GM19351 (cell line): ENCODE measurements at regions not wholly inside any gene's neighbourhood (a gene's known extent, or its start where the extent isn't known, plus 50 kb on each side); places are given as distances from the start of the nearest gene placed in this dataset.

ENCODE experiments used
- ATAC-seq: cut with Tn5 transposase; IDR thresholded peaks from one replicate; pipeline ENCODE4 v1.9.1; 2021; ENCODE audit warnings: mild to moderate bottlenecking, moderate library complexity; ENCODE audit not compliant: unreplicated experiment

DNA sequence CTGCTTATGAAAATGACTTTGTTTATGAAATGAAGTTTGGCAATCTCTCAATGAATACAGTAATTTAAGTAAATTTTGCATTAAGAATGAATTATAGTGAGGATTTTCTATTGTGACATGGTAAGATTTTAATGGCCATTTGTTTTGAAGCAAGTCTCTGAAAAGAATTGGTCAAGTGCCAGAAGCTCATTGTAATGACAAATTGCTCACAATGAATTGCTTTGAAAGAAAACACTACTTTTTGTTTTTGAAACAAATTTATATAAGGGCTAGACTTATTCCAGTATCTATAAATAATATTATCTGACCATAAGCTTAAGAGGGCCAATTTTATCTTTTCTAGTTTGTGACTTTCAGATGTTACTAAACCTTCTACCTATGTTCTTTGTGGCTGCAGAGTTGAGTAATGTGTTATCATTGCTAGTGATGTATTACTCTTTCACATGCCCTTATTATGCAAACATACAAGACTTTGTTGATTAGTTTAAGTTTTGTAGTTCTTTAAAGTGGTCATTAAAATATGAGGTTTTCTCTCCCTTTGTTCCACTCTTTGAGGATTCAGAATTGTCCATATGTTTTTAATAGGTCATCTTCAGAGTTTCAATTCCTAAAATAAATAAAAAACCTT is 93.0 kb upstream of the ZNF608 start:
- ATAC-seq: no peak

DNA sequence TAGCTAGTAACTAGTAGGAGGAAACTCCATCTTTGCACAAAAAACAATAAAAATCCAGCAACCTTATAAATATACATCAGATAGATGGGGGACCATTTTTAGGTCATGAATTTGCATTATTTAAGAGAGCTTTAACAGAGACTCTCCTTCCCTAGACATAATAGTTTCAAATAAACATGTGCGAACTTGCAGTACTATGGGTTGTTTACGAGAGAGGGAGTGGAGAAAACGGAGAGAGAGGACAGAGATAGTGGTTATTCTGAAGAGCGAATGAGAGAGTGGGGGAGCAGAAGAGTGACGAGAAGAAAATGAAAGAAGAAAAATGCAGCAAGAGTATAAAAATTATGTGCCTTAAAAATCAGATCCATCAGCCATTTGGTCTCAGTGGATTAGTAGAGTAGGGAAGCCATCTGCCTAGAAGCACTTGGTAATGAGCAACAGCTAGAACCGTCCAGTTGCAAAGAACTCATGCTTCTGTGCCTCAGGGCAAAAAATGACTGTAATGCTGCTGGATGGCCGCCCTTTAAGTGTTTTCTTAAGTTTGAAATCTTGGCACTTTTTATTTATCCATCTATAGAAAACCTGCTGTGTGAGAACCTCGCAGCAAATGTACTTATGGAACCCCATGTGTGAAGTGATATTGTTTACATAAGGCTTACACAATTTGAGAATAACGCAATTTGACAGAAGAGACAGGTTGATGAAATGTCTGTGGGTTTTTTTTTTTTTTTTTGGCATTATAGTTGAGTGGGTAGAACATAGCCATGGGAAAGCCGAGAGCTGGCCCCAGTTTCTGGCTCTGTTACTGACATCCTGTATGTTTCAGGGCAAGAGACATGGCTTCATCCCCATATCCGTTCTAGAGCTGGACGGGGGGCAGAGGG is 95.6 kb upstream of the ZNF608 start:
- no peak for ATAC-seq

DNA sequence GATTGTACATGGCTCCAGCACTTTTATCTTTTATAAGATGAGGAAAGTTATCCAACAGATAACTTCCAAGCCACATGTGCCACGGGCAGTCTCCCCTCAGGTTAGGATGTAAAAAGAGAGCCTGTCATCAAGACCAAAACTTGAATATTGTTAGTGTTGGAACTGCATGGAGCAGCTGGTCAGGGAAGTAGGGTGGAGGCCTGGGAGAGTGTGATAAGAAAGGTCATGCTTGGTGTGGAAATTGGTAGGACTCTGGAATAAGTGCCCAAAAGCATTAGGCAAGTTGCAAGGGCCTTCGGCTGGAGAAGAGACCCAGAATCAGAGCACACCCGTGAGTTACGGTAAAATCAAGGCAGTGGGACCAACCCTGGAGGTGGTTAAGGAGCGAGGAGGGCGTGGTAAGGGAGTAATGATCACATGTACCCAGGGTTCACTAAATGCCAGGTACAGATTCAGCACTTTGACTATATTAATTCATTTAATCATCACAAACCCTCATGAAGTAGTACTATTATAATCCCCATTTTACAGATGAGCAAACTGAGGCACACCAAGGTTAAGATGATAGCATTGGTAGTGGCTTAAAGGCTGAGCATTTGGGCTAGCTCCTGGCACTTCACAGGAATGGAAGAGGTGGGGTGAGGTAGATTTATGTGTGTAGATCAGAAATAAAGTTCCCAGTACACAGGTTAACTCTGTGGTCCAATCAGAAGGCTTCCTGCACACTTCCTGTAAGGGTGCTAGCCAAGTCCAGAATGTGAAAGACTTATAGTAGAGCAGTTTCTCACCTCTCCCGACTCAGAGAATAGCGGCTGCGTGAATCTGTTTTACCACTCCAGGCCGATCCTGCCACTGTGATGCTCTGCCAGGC is 96.5 kb upstream of the ZNF608 start:
- ATAC-seq: no peak

DNA sequence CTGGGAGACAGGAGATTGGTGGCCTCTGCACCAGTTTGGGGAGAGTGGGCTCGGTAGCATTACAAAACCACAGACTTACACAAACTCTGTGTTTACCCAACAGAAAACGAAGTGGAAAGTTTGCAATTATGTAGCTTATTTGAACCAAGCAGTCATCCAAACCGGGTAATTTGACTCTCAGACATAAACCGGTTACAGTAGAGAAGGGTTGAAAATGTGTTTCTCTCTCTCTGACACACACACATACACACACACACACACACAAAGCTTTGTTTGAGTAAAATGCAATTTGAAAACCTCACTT is 97.1 kb upstream of the ZNF608 start:
- no peak for ATAC-seq

DNA sequence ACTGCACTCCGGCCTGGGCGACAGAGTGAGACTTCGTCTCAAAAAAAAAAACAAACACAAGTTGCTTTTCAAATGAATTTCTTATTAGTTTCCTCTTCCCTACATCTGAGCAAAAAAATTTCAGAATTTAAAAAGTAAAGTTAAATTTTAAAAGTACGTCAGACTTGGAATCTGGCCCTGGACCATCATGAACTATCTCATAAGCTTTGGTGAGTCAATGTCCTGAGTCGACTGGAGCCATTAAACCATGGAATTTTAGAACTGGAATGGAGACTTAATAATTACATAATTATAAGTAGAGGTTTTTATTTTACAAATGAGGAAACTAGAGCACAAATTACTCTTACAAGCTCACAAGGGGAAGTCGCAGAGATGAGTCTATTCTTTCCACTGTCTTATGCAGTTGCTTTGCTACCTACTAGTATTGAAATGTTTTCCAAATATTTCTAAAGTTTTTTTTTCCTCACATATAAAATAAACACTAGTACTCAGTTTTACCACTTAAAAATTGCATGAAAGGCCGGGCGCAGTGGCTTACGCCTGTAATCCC is 98.0 kb upstream of the ZNF608 start:
- no peak for ATAC-seq

DNA sequence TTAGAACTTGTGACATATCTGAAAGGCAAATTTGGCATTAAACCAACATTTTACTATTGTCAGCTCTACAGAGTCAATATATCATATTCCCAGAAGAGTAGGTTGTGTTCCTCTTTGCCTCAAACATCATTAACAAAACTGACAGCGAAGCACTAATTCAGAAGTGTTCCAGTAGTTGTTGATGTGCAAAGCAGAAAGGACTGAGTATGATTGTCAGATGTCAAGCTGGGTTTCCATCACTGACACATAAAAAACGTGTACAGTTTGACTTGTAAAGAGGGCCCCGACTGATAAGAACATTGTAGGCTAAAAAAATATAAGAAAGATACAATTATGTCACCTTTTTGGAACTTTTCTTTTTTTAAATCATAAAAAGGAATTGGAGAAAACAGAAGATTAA is 101.5 kb upstream of the ZNF608 start:
- ATAC-seq: no peak

DNA sequence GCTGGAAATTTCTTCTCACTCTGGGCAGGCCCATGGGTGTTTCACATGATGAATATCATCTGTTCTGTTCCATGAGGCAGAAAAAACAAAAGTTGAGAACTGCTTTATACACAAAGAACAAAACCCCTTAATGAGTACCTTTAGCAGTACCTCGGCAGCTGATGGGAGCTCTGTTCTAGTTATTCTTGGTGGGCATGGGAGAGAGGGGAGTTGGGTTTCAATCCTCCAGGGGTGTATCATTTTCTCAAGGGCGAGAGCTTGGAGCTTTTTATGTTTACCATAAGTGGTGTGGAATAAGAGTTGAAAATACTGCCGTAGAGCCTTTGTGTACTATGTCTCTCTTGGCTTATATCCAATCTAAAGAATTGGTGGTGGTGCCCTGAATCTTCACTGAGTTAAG is 103.3 kb upstream of the ZNF608 start:
- ATAC-seq: no peak

DNA sequence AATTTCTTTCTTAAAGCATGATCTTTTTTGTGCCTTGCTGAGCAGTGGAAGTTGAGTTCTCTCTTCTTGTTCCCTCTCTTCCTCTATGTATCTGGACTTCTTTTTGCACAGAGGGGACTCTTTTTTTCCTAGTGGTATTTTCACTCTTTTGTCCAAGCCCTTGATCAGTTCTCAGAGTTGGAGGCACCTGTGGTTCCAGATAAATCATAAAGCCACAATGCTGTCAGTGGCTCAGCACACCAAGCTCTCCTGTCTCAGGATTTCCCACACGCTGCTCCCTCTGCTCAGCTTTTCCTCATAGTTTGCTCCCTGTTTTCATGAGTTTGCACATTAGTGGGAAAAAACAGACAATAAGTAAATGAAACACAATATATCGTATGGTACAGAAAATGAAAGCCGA is 110.3 kb upstream of the ZNF608 start:
- no peak for ATAC-seq

DNA sequence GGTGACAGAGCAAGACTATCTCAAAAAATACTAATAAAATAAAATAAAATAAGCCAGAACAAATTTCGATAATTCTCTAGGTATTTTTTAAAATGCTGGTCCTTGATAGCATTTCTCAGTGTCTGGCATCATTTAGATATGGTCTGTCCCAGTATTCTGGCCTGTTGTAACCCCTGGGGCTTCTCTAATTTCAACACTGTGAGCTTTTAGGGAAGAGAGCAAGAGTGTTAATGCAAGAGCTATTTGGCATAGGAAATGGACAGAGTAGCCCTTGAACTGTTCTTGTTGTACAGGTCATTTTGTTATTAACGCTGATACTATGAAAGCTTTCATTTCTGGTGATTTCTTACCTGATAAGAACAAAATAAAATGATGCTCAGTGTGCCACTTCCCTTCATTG is 112.2 kb upstream of the ZNF608 start:
- no peak for ATAC-seq

DNA sequence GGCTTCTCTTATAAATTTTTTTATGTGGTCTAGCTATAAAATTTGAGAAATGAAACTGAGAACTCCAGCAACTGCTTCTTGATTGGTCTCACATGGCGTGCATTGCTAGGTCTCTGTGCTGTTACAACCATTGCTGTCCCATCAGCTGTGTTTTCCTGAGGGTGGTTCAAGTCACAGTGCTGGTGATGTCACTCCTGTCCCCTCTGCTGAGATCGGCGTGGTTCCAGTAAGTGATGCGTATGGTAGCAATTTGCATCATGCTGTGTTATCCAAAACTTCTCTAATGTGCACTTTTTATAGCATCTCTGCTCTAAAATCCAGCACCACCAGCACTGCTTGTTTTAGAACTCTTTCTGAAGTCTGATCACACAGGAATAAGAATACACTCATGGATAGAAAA is 112.6 kb upstream of the ZNF608 start:
- no peak for ATAC-seq

DNA sequence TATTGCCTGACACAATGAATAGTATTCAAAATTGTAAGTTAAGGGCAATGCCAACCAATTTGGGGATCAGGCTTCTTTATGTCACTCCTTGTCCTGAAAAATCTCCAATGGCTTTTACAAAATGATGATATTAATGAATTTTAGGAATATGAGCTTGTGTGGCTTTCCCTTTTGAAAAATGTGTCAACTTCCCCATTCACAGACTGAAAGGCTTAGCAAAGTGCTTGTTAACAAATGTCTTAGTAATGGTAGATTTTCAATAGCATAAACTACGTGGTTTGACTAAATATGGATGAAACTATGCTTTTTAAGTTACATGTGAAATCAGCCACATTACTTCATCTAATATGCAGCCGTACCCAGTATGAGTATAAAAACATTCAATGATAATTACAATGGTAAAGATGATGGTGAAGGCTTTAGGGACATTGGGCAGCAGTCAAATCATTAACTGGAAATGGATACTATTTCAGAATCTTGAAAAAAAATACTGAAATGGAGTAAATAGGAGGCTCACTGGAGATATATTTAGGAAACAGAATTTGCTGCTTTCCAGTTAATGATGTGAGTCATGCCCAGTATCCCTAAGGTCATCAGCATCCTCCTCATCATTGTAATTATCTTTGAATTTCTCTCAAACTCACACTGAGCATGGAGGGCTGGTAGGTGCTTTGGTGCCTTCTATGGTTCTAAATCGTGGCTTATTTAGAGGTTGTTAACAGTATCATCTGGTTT is 113.3 kb upstream of the ZNF608 start:
- no peak for ATAC-seq

DNA sequence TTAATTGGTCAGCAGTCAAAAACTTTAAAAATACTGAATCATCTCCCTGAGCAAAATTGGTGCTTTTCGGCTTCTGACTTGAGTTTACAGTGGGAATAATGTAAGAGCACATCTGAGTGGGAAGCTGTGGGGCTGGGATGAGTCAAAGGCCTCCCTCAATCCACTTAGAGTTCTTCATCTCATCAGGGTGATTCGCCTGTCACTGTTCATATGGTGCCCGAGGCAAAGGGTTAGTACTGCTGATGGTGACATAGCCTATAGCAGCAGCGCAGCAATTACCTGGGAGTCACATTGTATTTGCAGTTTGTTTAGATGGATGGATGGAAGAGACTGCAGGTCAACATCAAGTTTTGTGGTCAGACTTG is 113.8 kb upstream of the ZNF608 start:
- no peak for ATAC-seq

DNA sequence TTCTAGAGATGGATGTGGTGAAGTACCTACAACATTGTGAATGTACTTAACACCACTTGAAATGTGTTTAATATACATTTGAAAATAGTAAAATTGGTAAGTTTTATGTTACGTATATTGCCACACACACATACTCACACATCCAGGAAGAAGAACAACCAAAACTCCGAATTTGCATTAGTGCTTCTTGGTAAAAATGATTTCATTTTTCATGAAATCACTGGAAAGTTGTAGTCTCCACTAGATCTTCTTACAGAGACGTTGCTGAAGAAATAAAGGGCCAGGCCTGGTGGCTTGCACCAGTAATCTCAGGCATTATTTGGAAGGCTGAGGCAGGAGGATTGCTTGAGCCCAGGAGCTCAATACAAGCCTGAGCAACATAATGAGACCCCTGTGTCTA is 118.6 kb upstream of the ZNF608 start:
- ATAC-seq: no peak

DNA sequence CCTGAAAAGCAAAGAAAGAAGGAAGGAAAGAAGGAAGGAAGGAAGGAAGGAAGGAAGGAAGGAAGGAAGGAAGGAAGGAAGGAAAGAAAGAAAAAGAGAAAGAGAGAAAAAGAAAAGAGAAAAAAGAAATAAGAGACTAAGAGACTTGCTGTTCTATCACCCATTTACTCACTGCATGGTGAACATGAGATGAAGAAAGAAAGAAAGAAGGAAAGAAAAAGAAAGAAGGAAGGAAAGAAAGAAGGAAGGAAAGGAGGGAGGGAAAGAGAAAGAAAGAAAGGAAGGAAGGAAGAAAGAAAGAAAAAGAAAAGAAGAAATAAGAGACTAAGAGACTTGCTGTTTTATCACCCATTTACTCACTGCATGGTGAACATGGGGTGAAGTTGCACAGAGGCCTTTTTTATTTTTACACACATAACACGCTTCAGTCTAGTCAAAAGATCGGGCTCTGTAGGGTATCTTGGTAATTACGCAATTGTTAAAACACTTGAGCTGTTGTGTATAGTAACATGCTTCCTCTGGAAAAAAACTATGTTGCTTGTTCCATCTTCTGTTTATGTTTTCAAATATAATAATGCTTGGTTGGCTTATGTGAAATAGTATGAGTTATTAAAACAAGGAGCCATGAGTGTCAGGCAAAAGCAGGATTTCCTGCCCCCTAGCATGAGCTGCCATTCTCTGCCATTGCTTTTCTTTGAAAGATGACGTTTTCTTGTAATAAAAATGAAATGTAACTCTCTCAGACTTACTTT is 119.3 kb upstream of the ZNF608 start:
- no peak for ATAC-seq

DNA sequence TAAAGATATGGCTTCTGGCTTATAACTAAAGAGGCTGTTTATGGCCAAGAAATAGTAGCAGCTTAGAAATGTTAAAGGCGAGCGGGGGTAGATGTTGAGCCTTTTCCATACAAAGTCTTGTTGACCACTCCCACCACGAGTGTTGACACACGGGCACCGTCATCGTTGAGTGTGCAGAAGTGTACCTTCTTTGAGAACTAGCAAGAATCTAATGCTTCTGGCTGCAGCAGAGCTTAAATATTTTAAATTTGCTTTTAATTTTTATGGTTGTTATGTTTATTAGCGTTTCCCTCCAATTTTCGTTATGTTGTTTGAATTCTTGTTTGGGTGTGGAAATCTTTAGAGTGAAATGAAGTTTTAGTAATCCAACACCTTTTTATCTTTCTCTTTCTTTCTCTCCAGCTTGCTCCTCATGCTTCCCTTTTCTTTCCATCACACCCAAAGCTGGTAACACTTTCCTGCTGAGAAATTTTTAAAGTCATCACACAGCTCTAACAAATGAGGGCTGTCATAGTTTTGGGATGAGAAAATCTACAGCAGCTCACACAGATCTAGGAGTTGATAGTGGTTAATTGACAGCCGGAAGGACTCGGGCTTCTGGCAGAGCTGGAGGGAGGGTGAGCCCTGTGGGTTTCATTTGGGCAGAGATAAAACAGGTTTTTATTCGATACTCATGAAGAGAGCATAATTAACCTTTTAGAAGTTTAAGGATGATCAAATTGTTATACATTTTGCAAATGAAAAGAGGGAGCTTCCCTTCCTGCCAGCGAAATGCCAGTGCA is 120.1 kb upstream of the ZNF608 start:
- no peak for ATAC-seq

DNA sequence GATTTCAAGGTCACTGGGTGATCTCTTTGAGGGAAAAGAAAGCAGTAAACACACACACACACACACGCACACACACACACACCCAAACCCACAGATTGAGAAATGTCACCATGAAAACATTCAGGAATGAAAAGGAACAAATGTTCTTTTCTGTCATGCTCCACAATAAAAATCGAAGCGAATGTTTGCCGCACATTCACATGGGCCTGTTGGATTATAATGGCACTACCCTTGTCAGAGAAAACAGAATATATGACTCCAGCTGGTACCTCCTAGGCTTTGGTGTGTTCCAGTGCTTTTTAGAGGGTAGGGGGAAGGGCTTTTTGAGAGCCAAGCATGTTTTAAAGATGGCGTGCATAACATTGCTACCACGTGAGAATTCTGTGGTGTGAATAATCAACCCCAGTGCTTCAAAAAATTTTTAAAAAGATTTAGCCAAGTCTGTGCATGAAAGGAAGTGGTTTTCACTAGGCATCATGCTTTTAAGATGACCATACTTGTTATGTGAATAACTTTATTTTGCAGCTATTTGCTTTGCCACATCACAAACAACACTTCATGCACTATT is 120.8 kb upstream of the ZNF608 start:
- ATAC-seq: no peak

DNA sequence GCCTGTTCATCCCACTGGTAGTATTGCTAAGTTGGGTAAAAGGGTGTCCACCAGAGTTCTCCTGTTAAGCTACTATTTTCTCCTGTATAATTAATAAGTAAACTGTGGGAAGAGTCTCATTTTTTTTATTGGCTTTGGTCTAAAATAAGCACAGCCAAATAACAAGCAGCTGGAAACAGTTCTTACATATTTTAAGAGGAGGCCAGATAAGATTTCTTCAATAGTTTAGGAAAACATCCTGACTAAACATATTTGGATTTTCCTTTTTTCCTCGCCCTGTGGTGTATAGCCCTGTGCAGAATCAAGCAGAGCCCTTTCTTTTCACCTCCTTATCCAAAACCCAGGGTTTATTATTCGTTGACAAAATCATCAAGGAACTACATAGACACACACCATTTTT is 122.2 kb upstream of the ZNF608 start:
- no peak for ATAC-seq

DNA sequence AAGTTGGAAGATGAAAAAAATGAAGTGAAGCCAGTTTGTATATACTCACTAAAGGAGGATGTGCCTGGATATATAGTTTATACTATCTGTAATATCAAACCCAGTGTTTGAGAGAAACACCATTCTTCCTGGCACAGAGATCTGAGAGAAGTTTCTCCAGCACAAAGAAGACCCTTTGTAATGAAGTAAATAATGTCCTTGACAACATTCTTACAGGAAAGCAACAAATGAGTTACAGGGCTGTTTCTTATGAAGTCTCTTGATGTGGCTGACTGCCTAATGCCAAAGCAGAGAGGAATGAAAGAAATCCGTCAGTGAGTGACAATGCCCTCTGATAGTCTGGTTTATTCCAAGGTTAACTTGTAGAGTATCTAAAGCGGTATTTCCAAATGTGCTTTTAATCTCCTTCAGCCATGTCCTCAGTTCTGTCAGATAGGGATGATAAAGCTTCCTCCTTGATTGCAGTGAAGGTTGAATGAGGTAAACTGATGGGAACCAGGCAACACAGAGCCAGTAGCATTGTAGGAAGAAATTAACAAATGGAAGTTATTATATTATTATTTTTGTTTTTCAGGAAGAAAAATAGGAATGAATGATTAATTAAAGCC is 123.1 kb upstream of the ZNF608 start:
- ATAC-seq: no peak

DNA sequence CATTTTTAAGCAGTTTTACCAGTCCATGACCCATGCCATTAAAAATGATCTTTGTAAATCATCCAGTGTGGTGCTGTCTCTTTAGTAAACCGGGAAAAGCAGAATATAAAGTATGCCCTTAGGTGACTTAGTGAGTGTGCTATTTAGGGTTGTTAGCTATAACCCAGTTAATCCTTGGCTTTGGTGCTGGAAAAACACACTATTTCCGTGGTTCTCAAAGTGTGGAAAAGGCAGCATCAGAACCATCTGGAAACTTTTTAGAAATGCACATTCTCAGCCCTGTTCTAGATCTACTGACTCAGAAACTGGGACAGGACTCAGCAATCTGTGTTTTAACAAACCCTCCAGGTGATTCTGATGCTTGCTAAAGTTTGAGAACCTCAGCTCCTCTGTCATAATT is 123.6 kb upstream of the ZNF608 start:
- no peak for ATAC-seq
